NCI-H524 (cell line): ENCODE measurements at regions not wholly inside any gene's neighbourhood (a gene's known extent, or its start where the extent isn't known, plus 50 kb on each side); places are given as distances from the start of the nearest gene placed in this dataset.

Experiments used
- DNase-seq, 2 experiments: peaks; one replicate each; lab custom pipeline; 2025; lab: John Stamatoyannopoulos, UW

GRCh38 chr10:36114141-36114540 lies 472.0 kb upstream of the FZD8 start:
- no peak for DNase-seq

GRCh38 chr10:36111676-36112075 lies 469.6 kb upstream of the FZD8 start:
- no peak for DNase-seq

- no peak for DNase-seq
Measured at GRCh38 chr10:36110097-36110496, 468.0 kb upstream of the FZD8 start.

GRCh38 chr10:36109399-36110023 lies 467.4 kb upstream of the FZD8 start:
- no peak for DNase-seq

- no peak for DNase-seq
Measured at GRCh38 chr10:36097696-36098095, 455.6 kb upstream of the FZD8 start.

GRCh38 chr10:36096576-36096975 lies 454.5 kb upstream of the FZD8 start:
- no peak for DNase-seq

- DNase-seq: peak; percentile 76 to 93
Measured at GRCh38 chr10:36094096-36094495, 452.0 kb upstream of the FZD8 start.

GRCh38 chr10:36092116-36092515 lies 450.0 kb upstream of the FZD8 start:
- no peak for DNase-seq

GRCh38 chr10:36091007-36091406 lies 448.9 kb upstream of the FZD8 start:
- DNase-seq: no peak

- no peak for DNase-seq
Measured at GRCh38 chr10:36089790-36090440, 447.8 kb upstream of the FZD8 start.

GRCh38 chr10:36087006-36088005 lies 445.2 kb upstream of the FZD8 start:
- no peak for DNase-seq

- no peak for DNase-seq
Measured at GRCh38 chr10:36075196-36075595, 433.1 kb upstream of the FZD8 start.

GRCh38 chr10:36073796-36074345 lies 431.8 kb upstream of the FZD8 start:
- no peak for DNase-seq

GRCh38 chr10:36068542-36068941 lies 426.4 kb upstream of the FZD8 start:
- no peak for DNase-seq

- DNase-seq: no peak
Measured at GRCh38 chr10:36067748-36068147, 425.7 kb upstream of the FZD8 start.

GRCh38 chr10:36066850-36067249 lies 424.8 kb upstream of the FZD8 start:
- no peak for DNase-seq

- DNase-seq: no peak
Measured at GRCh38 chr10:36066102-36066501, 424.0 kb upstream of the FZD8 start.

GRCh38 chr10:36063396-36063795 lies 421.3 kb upstream of the FZD8 start:
- DNase-seq: no peak

- no peak for DNase-seq
Measured at GRCh38 chr10:36057731-36058130, 415.6 kb upstream of the FZD8 start.

- no peak for DNase-seq
Measured at GRCh38 chr10:36057180-36057579, 415.1 kb upstream of the FZD8 start.

GRCh38 chr10:36053775-36054174 lies 411.7 kb upstream of the FZD8 start:
- DNase-seq: no peak

GRCh38 chr10:36053271-36053670 lies 411.2 kb upstream of the FZD8 start:
- DNase-seq: no peak
